Fibroblast of lung (primary cell): ENCODE measurements at regions not wholly inside any gene's neighbourhood (a gene's known extent, or its start where the extent isn't known, plus 50 kb on each side); places are given as distances from the start of the nearest gene placed in this dataset.
A peak's percentile ranks its signal among the peaks of the same experiment; 100 is the strongest.

Experiments
- CTCF ChIP-seq, 2 donors: IDR thresholded peaks in 1 of 2; conservative IDR thresholded peaks in 1 of 2; 1 replicate in 1 of 2; 2 replicates in 1 of 2; pipeline ENCODE4 v1.5.1; 2011 to 2012; ENCODE audit warnings: low read length in 2 of 2, control low read depth in 1 of 2, inconsistent platforms in 1 of 2, low read depth in 1 of 2, mild to moderate bottlenecking in 1 of 2
- EZH2 ChIP-seq: IDR thresholded peaks from 2 replicates; pipeline ENCODE4 v1.5.1; 2012; ENCODE audit warnings: low read length, control low read depth, mild to moderate bottlenecking; ENCODE audit errors: missing control alignments

GRCh38 chr7:131654668-131655326 is 98.4 kb upstream of the PODXL start:
- TF ChIP-seq CTCF (conservative IDR thresholded peaks at IDR 0.05 in 1 of 2, IDR thresholded peaks at IDR 0.05 in 1 of 2; ENCODE audit: low read depth in 1 of 2, low read length in 2 of 2) (peak; percentile 92 to 95), EZH2 (peak; percentile 37)
